Loucy (cell line): ENCODE measurements at regions not wholly inside any gene's neighbourhood (a gene's known extent, or its start where the extent isn't known, plus 50 kb on each side); places are given as distances from the start of the nearest gene placed in this dataset.

Experiments
- EZH2phosphoT487 ChIP-seq: fragments of 200-600 bp; IDR thresholded peaks from 2 replicates; pipeline ENCODE4 v1.6.1; 2018; ENCODE audit warnings: antibody characterized with exemption, mild to moderate bottlenecking, moderate library complexity, borderline replicate concordance
- TF ChIP-seq, protein P1 (sequence below): fragments of 200-600 bp; sonication (generic); conservative IDR thresholded peaks from 2 replicates; pipeline ENCODE4 v1.5.1; 2014; ENCODE audit warnings: mild to moderate bottlenecking, antibody characterized with exemption, low read length

DNA sequence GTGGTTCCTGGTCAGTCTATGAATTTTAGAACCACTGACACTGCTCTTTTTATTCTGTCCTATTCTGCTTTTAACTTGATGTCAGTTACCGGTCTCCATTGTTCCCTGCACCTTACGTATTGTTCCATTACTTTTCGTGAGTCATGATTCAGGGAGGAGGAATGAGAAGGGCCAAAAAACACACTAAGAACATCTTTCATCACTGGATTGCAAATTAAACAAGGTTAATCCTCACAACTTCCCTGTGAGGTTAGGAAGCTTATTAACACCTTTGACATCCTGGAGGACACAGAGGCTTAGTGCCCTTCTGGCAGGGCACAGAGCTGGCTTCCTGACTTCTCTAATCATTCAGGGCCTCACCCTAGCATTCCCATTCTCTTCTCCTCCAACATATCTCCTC is 227.6 kb upstream of the SATB1 start:
- TF ChIP-seq, protein P1, sequence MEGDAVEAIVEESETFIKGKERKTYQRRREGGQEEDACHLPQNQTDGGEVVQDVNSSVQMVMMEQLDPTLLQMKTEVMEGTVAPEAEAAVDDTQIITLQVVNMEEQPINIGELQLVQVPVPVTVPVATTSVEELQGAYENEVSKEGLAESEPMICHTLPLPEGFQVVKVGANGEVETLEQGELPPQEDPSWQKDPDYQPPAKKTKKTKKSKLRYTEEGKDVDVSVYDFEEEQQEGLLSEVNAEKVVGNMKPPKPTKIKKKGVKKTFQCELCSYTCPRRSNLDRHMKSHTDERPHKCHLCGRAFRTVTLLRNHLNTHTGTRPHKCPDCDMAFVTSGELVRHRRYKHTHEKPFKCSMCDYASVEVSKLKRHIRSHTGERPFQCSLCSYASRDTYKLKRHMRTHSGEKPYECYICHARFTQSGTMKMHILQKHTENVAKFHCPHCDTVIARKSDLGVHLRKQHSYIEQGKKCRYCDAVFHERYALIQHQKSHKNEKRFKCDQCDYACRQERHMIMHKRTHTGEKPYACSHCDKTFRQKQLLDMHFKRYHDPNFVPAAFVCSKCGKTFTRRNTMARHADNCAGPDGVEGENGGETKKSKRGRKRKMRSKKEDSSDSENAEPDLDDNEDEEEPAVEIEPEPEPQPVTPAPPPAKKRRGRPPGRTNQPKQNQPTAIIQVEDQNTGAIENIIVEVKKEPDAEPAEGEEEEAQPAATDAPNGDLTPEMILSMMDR = no peak
- TF ChIP-seq EZH2phosphoT487 = no peak
